Heart right ventricle (tissue), 16 donors: ENCODE measurements at regions not wholly inside any gene's neighbourhood (a gene's known extent, or its start where the extent isn't known, plus 50 kb on each side); places are given as distances from the start of the nearest gene placed in this dataset.

Experiments used
- ATAC-seq, 8 donors: fragments of 200-7000 bp; cut with Tn5 transposase; one replicate each; pipeline ENCODE4 v1.9.1; 2020; ENCODE audit warnings: mild to moderate bottlenecking in 8 of 8, moderate library complexity in 8 of 8, moderate number of reproducible peaks in 1 of 8
- DNase-seq, 2 donors: peaks; one replicate each; pipeline ENCODE4 v3.0.0-alpha.2; 2020
- H3K27ac ChIP-seq, 10 donors: fragments of 200-600 bp; sonication (generic) in 2 of 10; one replicate each; pipeline versions ENCODE4 v1.5.0 to v1.8.0; 2020 to 2022; ENCODE audit warnings: mild to moderate bottlenecking in 3 of 10
- H3K27me3 ChIP-seq, 7 donors: fragments of 200-600 bp; one replicate each; pipeline ENCODE4 v1.8.0; 2021 to 2022; ENCODE audit warnings: mild to moderate bottlenecking in 2 of 7
- H3K36me3 ChIP-seq, 9 donors: fragments of 200-600 bp; sonication (generic) in 1 of 9; one replicate each; pipeline versions ENCODE4 v1.5.0 to v1.8.0; 2020 to 2022; ENCODE audit warnings: mild to moderate bottlenecking in 2 of 9
- H3K4me1 ChIP-seq, 9 donors: fragments of 200-600 bp; sonication (generic) in 1 of 9; one replicate each; pipeline versions ENCODE4 v1.5.0 to v1.8.0; 2020 to 2022; ENCODE audit warnings: mild to moderate bottlenecking in 4 of 9
- H3K4me3 ChIP-seq, 10 donors: fragments of 200-600 bp; sonication (generic) in 2 of 10; one replicate each; pipeline versions ENCODE4 v1.5.0 to v1.8.0; 2020 to 2022; ENCODE audit warnings: mild to moderate bottlenecking in 7 of 10, moderate library complexity in 2 of 10
- H3K9me3 ChIP-seq, 11 donors: fragments of 200-600 bp in 10 of 11; sonication (generic) in 2 of 11; one replicate each; pipeline versions ENCODE4 v1.5.0 to v1.8.0; 2013 to 2022; ENCODE audit warnings: mild to moderate bottlenecking in 2 of 11, control low read depth in 1 of 11, moderate library complexity in 1 of 11
- CTCF ChIP-seq, 9 donors: fragments of 200-600 bp; sonication (generic) in 2 of 9; IDR thresholded peaks; one replicate each; pipeline versions ENCODE4 v1.5.0 to v1.8.0; 2021 to 2022; ENCODE audit warnings: antibody characterized with exemption in 9 of 9, mild to moderate bottlenecking in 5 of 9, moderate library complexity in 1 of 9
- WGBS, 2 donors: extraction: QIAGEN DNeasy Blood & Tissue Kit; methylation state at CpG; one replicate each; pipeline ENCODE4 v1.1.7; 2013; ENCODE audit warnings: inconsistent platforms in 1 of 2; 5-methylcytosine and 5-hydroxymethylcytosine counted together
- intact Hi-C, 10 donors: fragments of 100-400 bp; cut with DNase I; formaldehyde crosslinking; loops; one replicate each; pipeline versions ENCODE4 v1.11.1 to v1.14.2; 2022
- donor health status: Arrhythmogenic right ventricular cardiomyopathy.
- donor health status: ischemic (EF 13 %, LVEDD 7.1; RV severe dilation, severe dysfunction).
- donor health status: healthy with polysubstance abuse.
- donor health status: DM: no; HTN: yes; CAD: no.
- donor health status: DM: no; HTN: no; CAD: no.
- donor health status: ischemic (EF 25% LVEDD 6.9; RV normal size, moderate dysfunction).
- donor health status: ischemic (EF 25% LVEDD 5.7; RV mildly dilated, moderate dysfunction).
- donor health status: healthy.
- donor health status: DM: yes; HTN: yes; CAD: no.
- donor health status: Ischemic cardiomyopathy.
- donor health status: ischemic (EF 35%, LVEDD 5.7; RV mildly dilated, moderate dysfunction).
- donor health status: nonischemic (EF 11% LVEDD 7.7; RV severe dilation, severe dysfunction).
- donor health status: DM: yes; HTN: yes; CAD: no.
- donor health status: PGD.
- donor health status: ischemic (EF 29% LVEDD 5.4; RV normal size, mild dysfunction).
- donor health status: nonischemic (EF 23%, LVEDD 6.1; RV moderate dilation, normal function).

- Histone ChIP-seq H3K9me3 (no peaks in the 10 kb centered on the region), H3K27ac (no peak overlapping the region), H3K27me3 (peaks cover 0 to 22% (median 0%) of the 10 kb centered on the region in 7 donors), H3K4me3 (no peak overlapping the region), H3K36me3 (no peaks in the 10 kb centered on the region), H3K4me1 (no peaks in the 10 kb centered on the region)
- DNase-seq (no peak), ATAC-seq (no peak)
- no peak for TF ChIP-seq CTCF (IDR thresholded peaks at IDR 0.05)
- intact Hi-C loops: no loop called here
- 33 to 37% methylated on average over 7 of the region's 7 CpGs for WGBS, 2 donors
Observed at GRCh38 chr16:5451641-5452040, 354.0 kb upstream of the EEF2KMT start.

DNA sequence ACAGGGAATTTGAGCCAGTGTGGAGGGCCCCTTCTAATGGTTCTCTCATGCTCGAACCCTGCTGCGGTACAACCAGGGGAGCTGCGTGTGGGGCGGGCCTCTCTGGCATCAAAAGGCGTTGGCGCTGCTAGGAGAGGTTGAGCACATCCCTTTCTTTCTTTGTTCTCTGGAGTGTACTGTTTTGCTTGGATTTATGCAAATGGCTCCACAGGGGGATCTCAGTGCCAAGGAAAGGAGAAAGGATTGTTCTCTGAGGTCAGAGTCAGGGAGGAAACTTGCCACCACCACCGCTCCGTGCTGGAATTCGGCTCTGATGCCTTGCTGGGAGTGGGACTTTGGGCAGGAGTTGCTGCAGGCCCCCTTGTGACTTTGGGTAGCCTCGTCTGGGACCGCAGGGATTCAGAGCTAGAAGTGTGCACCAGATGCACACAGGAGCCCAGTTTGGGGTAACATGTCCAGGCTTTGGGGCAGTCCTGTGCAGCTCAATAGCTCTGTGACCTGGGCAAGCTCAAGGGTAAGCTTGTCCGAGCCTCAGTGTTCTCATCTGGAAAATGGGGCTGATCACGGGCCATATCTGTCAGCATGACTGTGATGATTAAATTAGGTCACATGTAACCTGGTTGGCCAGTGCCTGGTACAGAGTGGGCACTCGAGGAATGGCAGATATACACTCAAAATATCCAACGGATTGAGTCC lies 353.0 kb upstream of the EEF2KMT start:
- no peaks in the 10 kb centered on the region for H3K4me1 ChIP-seq
- no peak overlapping the region for H3K27ac ChIP-seq
- DNase-seq: no peak
- no peak for TF ChIP-seq CTCF (IDR thresholded peaks at IDR 0.05)
- no peaks in the 10 kb centered on the region for H3K36me3 ChIP-seq
- 23 to 27% methylated on average over 15 of the region's 15 CpGs for WGBS, 2 donors
- H3K27me3 ChIP-seq: peaks cover 0 to 22% (median 0%) of the 10 kb centered on the region in 7 donors
- H3K4me3 ChIP-seq: no peak overlapping the region
- intact Hi-C loops: no loop called here
- no peaks in the 10 kb centered on the region for H3K9me3 ChIP-seq
- no peak for ATAC-seq

- Histone ChIP-seq H3K4me1 (no peaks in the 10 kb centered on the region), H3K27ac (no peak overlapping the region), H3K9me3 (no peaks in the 10 kb centered on the region), H3K36me3 (no peaks in the 10 kb centered on the region), H3K27me3 (peaks cover 0 to 22% (median 0%) of the 10 kb centered on the region in 7 donors), H3K4me3 (no peak overlapping the region)
- 47 to 69% methylated on average over 1 of the region's 1 CpG for WGBS, 2 donors
- ATAC-seq (no peak), DNase-seq (no peak)
- TF ChIP-seq CTCF (IDR thresholded peaks at IDR 0.05): no peak
- intact Hi-C loops: loop anchor here in 1 of 10 donors (10.0 kb wide), 1 partner anchor 55 kb away; no protein-coding TSS in a partner anchor
Observed at GRCh38 chr16:5449901-5450300, 352.3 kb upstream of the EEF2KMT start.

DNA sequence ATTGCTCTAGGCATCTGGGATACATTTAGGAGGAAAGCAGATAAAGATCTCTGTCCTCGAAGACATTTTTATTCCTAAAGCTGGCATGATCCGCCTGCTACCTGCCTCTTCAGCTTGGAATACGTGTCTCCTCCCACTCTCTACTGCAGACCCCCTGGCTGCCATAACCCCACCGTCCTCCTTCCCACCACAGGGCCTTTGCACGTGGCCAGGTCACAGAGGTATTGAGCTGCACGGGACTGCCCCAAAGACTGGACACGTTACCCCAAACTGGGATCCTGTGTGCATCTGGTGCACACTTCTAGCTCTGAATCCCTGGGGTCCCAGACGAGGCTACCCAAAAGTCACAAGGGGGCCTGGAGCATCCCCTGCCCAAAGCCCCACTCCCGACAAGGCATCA lies 351.2 kb upstream of the EEF2KMT start:
- TF ChIP-seq CTCF (IDR thresholded peaks at IDR 0.05): no peak
- Histone ChIP-seq H3K4me1 (no peaks in the 10 kb centered on the region), H3K9me3 (no peaks in the 10 kb centered on the region), H3K36me3 (no peaks in the 10 kb centered on the region), H3K27ac (no peak overlapping the region), H3K27me3 (peaks cover 0 to 22% (median 0%) of the 10 kb centered on the region in 7 donors), H3K4me3 (no peak overlapping the region)
- WGBS, 2 donors: 75 to 76% methylated on average over 9 of the region's 9 CpGs
- no peak for DNase-seq
- intact Hi-C loops: loop anchor here in 1 of 10 donors (10.0 kb wide), 1 partner anchor 56 kb away; no protein-coding TSS in a partner anchor
- no peak for ATAC-seq
